Fibroblast of lung (primary cell): ENCODE measurements at regions not wholly inside any gene's neighbourhood (a gene's known extent, or its start where the extent isn't known, plus 50 kb on each side); places are given as distances from the start of the nearest gene placed in this dataset.

ENCODE experiments used
- EZH2 ChIP-seq: IDR thresholded peaks from 2 replicates; pipeline ENCODE4 v1.5.1; 2012; ENCODE audit warnings: low read length, control low read depth, mild to moderate bottlenecking; ENCODE audit errors: missing control alignments
- TF ChIP-seq, protein P1 (sequence below), 2 donors: IDR thresholded peaks in 1 of 2; conservative IDR thresholded peaks in 1 of 2; 1 replicate in 1 of 2; 2 replicates in 1 of 2; pipeline ENCODE4 v1.5.1; 2011 to 2012; ENCODE audit warnings: low read length in 2 of 2, control low read depth in 1 of 2, inconsistent platforms in 1 of 2, low read depth in 1 of 2, mild to moderate bottlenecking in 1 of 2

DNA sequence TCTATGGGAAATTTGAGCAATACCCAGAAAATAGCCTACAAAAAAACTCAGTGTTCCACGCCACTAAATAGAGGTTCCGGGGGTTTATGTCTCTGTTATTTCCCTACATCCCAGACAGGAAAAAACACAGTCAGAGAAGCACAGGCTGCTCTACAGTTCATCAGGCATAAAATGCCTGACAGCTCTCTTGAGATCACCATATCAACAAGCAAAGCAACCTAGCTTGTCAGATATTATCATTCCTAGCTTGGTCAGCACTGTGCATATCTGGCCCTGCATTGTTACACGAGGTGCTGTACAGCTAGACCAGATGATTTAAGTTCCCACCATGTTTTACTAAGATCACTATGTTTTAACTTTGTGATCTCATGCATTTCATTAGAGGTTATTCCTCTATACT is 172.6 kb downstream of the PTPRC start:
- TF ChIP-seq, protein P1, sequence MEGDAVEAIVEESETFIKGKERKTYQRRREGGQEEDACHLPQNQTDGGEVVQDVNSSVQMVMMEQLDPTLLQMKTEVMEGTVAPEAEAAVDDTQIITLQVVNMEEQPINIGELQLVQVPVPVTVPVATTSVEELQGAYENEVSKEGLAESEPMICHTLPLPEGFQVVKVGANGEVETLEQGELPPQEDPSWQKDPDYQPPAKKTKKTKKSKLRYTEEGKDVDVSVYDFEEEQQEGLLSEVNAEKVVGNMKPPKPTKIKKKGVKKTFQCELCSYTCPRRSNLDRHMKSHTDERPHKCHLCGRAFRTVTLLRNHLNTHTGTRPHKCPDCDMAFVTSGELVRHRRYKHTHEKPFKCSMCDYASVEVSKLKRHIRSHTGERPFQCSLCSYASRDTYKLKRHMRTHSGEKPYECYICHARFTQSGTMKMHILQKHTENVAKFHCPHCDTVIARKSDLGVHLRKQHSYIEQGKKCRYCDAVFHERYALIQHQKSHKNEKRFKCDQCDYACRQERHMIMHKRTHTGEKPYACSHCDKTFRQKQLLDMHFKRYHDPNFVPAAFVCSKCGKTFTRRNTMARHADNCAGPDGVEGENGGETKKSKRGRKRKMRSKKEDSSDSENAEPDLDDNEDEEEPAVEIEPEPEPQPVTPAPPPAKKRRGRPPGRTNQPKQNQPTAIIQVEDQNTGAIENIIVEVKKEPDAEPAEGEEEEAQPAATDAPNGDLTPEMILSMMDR (conservative IDR thresholded peaks at IDR 0.05 in 1 of 2, IDR thresholded peaks at IDR 0.05 in 1 of 2; ENCODE audit: low read depth in 1 of 2, low read length in 2 of 2), result no peak
- no peak for TF ChIP-seq EZH2
